ENCODE measurements at regions not wholly inside any gene's neighbourhood (a gene's known extent, or its start where the extent isn't known, plus 50 kb on each side); places are given as distances from the start of the nearest gene placed in this dataset.
"Not testable (repeated sequence)": the region's sequence is repeated elsewhere in the genome, so short reads cannot be mapped to it uniquely, and the experiment has no call there.

DNA sequence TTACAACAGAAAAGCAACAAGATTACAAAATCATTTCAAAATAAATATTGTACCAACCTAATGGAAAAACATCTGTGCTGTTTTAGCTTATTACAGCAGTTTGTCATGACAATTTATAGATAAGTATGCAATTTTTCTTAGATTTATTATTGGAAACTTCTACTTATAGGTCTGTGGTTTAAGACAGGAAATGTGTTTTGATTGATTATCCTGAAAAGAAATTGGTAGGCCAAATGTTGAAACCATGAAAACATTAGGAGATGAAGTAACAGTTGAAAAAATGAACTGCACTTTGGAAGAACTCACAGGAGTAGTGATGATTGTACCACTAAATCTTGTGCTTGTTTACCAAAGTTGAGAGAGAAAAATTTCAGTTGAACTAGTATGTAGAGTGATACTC, 162.2 kb upstream of the GIMD1 start:
- Histone ChIP-seq H3K4me1 (ENCODE audit: insufficient read depth) (no peaks in the 10 kb centered on the region), H3K36me3 (ENCODE audit: insufficient read depth) (no peaks in the 10 kb centered on the region), H3K4me3 (ENCODE audit: low read depth, low read length) (no peak overlapping the region), H3K27ac (ENCODE audit: low read depth) (no peak overlapping the region)
- no peak for DNase-seq (ENCODE audit: extremely low spot score)

DNA sequence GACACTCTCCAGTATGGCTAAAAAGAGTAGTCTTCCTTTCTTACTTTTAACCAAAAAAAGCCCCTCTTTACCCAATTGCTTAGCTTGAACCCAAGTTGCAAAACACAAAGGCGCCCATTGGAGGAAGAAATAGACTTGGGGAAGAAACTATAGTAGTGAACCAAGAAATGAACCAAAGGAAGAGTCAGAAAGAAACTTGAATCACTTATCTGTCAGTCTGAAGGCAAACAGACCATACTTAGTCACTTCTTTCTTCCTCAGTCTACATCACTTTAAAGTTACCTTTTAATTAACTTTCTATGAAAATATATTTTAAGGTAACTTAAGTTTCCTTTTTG, 161.4 kb upstream of the GIMD1 start:
- Histone ChIP-seq H3K27ac (ENCODE audit: low read depth) (no peak overlapping the region), H3K4me3 (ENCODE audit: low read depth, low read length) (no peak overlapping the region), H3K4me1 (ENCODE audit: insufficient read depth) (no peaks in the 10 kb centered on the region), H3K36me3 (ENCODE audit: insufficient read depth) (no peaks in the 10 kb centered on the region)
- WGBS: 89% methylated on average over 1 of the region's 1 CpG
- no peak for DNase-seq (ENCODE audit: extremely low spot score)

DNA sequence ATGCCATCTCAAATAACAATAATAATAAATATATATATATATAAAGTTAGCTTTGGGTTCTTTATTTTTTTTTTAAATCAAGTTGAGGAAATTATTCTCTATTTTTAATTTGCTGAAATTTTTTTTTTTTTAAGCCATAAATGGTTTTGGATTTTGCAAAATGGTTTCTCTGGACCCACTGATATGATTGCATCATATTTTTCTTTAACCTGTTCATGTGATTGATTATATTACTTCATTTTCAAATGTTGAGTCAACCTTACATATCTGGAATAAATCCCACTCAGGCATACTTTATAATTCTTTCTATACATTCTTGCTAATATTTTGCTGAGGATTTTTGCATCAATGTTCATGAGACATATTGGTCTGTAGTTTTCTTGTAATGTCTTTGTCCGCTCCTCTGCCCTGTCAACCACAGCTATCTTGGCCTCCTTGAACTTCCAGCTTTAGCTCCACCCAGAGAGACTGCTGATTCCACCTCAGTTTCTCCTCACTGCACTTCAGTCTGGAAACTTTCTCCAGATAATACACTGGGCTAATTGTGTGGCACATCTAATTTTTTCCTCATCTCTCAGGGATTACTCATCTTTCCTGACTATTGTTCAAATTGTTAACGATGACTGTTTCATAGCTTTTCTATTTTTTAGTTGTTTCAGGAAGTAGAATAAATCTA, 160.9 kb upstream of the GIMD1 start:
- H3K27ac ChIP-seq (ENCODE audit: low read depth): no peak overlapping the region
- 86% methylated on average over 2 of the region's 2 CpGs for WGBS
- H3K36me3 ChIP-seq (ENCODE audit: insufficient read depth): no peaks in the 10 kb centered on the region
- H3K4me3 ChIP-seq (ENCODE audit: low read depth, low read length): no peak overlapping the region
- DNase-seq (ENCODE audit: extremely low spot score): no peak
- H3K4me1 ChIP-seq (ENCODE audit: insufficient read depth): no peaks in the 10 kb centered on the region

DNA sequence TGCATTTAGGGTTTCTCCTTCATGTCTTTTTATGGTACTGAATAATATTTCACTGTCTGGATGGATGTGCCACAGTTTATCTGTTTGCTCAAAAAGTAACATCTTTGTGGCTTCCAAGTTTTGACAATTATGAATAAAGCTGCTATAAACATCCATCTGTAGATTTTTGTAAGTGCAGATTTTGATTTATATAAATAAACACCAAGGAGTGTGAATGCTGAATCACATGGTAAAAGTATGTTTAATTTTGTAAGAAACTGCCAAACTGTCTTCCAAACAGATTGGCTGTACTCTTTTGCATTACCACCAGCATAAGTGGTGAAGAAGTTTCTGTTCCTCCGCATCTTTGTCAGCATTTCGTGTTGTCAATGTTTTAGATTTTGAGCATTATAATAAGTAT, 158.7 kb upstream of the GIMD1 start:
- Histone ChIP-seq H3K36me3 (ENCODE audit: insufficient read depth) (no peaks in the 10 kb centered on the region), H3K4me3 (ENCODE audit: low read depth, low read length) (no peak overlapping the region), H3K27ac (ENCODE audit: low read depth) (no peak overlapping the region), H3K4me1 (ENCODE audit: insufficient read depth) (no peaks in the 10 kb centered on the region)
- 95% methylated on average over 2 of the region's 2 CpGs for WGBS
- DNase-seq (ENCODE audit: extremely low spot score): no peak

DNA sequence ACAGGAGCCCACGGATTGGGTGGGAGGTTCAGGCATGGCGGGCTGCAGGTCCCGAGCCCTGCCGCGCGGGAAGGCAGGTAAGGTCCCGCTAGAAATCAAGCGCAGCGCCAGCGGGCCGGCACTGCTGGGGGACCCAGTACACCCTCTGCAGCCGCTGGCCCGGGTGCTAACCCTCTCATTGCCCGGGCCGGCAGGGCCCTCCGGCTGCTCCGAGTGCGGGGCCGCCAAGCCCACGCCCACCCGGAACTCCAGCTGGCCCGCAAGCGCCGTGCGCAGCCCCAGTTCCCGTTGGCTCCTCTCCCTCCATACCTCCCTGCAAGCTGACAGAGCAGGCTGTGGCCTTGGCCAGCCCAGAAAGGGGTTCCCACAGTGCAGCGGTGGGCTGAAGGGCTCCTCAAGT, 156.8 kb upstream of the GIMD1 start:
- not testable (repeated sequence) for H3K4me1 ChIP-seq (ENCODE audit: insufficient read depth); H3K4me3 ChIP-seq (ENCODE audit: low read depth, low read length); H3K27ac ChIP-seq (ENCODE audit: low read depth); H3K36me3 ChIP-seq (ENCODE audit: insufficient read depth); DNase-seq (ENCODE audit: extremely low spot score)
- 95% methylated on average over 27 of the region's 27 CpGs for WGBS

DNA sequence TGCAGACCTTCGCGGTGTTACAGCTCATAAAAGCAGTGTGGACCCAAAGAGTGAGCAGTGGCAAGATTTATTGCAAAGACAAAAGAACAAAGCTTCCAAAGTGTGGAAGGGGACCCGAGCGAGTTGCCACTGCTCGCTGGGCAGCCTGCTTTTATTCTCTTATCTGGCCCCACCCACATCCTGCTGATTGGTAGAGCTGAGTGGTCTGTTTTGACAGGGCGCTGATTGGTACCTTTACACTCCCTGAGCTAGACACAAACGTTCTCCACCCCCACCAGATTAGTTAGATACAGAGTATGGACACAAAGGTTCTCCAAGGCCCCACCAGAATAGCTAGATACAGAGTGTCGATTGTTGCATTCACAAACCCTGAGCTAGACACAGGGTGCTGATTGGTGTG, 156.2 kb upstream of the GIMD1 start:
- not testable (repeated sequence) for DNase-seq (ENCODE audit: extremely low spot score); H3K4me3 ChIP-seq (ENCODE audit: low read depth, low read length); H3K27ac ChIP-seq (ENCODE audit: low read depth); H3K36me3 ChIP-seq (ENCODE audit: insufficient read depth); H3K4me1 ChIP-seq (ENCODE audit: insufficient read depth)
- WGBS: 87% methylated on average over 8 of the region's 8 CpGs

DNA sequence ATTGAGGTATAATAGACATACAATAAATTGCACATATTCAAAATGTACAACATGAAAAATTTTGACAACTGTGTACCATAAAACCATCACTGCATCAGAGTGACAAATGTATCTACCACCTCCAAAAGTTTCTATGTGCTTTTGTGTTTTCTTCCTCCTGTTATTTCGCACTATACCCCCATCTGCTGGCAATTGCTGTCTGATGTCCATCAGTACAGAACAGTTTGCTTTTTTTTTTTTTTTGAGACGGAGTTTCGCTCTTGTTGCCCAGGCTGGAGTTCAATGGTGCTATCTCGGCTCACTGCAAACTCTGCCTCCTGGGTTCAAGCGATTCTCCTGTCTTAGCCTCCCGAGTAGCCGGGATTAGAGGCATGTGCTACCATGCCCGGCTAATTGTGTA, 154.3 kb upstream of the GIMD1 start:
- 92% methylated on average over 8 of the region's 8 CpGs for WGBS
- no peak overlapping the region for H3K27ac ChIP-seq (ENCODE audit: low read depth)

DNA sequence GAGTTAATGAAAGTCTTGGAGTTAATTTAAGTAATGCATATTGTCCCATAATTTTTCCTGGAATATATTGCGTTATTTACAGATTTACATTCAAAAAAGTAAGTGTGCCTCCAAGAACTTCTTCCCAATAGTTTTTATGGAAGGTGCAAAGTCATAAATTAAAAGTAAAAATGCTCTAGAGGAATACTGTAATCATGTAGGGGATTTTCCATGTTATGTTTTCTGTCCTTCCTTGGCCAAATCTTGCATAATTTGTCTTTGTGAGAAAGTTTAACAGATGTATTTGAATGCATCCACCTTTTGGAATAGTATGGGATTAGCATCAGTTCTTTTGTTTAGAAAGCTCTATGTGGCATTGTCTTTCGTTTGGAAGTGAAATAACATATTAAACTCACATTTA, 144.1 kb upstream of the GIMD1 start:
- 76% methylated on average over 2 of the region's 2 CpGs for WGBS
- no peak overlapping the region for H3K4me3 ChIP-seq (ENCODE audit: low read depth, low read length)
- H3K4me1 ChIP-seq (ENCODE audit: insufficient read depth): no peaks in the 10 kb centered on the region
- DNase-seq (ENCODE audit: extremely low spot score): no peak
- H3K27ac ChIP-seq (ENCODE audit: low read depth): no peak overlapping the region
- H3K36me3 ChIP-seq (ENCODE audit: insufficient read depth): no peaks in the 10 kb centered on the region

More for the DNA sequence above, 154.3 kb upstream of the GIMD1 start:
- no peaks in the 10 kb centered on the region for H3K4me1 ChIP-seq (ENCODE audit: insufficient read depth)
- H3K36me3 ChIP-seq (ENCODE audit: insufficient read depth): no peaks in the 10 kb centered on the region
- DNase-seq (ENCODE audit: extremely low spot score): no peak
- H3K4me3 ChIP-seq (ENCODE audit: low read depth, low read length): no peak overlapping the region

DNA sequence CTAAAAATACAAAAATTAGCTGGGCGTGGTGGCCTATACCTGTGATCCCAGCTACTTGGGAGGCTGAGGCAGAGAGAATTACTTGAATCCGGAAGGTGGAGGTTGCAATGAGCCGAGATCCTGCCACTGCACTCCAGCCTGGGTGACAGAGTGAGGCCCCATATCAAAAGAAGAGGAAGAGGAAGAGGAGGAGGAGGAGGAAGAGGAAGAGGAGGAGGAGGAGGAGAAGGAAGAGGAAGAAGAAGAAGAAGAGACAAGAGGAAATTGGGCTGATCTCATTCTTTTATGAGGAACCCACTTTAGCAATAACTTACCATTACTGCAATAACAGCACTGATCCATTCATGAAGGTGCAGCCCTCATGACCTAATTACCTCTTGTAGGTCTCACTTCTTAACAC, 138.9 kb upstream of the GIMD1 start:
- 95% methylated on average over 3 of the region's 3 CpGs for WGBS
- Histone ChIP-seq H3K4me3 (ENCODE audit: low read depth, low read length) (no peak overlapping the region), H3K36me3 (ENCODE audit: insufficient read depth) (no peaks in the 10 kb centered on the region), H3K4me1 (ENCODE audit: insufficient read depth) (no peaks in the 10 kb centered on the region), H3K27ac (ENCODE audit: low read depth) (no peak overlapping the region)
- no peak for DNase-seq (ENCODE audit: extremely low spot score)

DNA sequence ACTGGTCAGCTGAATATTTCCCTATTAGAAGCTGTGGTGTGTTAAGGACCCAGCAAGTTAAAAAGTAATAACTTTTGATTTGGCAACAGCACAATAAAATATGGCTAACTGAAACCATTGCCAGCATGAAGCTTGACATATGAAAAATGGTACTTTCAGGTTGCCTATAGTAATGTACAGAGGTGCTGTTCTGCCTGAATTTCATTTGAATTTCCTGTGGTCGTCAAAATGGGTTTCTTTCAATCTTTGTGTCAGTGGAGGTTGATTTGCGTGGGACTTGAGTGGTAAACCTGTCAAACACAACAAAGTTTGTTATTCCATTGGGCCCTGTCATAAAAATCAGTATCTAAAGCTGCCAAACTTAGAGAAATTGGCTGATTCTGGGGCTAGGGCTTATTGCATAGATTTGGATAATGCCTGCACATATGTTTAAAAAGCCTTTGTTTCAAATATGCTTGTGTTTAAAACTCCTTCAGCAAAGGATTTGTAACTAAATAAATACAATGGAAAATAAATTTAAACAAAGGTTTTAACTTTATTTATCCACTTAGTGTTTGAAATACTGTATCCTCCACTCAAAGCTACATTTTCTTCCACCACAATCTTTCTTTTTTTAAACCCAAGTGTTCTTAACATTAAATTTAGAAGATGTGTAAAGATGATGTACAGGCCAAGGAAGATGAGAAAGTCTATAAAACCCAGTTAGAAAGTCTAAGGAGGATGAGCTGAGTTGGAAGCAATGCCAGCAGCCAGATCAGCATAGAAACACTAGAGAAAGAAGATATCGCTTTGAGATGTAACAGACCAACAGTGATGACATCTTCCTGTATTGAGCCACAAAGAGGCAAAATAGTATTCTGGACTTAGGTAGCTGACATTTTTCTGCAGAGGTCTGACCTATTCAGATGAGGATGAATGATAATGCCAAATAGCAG, 134.8 kb upstream of the GIMD1 start:
- H3K4me3 ChIP-seq (ENCODE audit: low read depth, low read length): no peak overlapping the region
- H3K27ac ChIP-seq (ENCODE audit: low read depth): no peak overlapping the region
- 49% methylated on average over 3 of the region's 3 CpGs for WGBS
- no peak for DNase-seq (ENCODE audit: extremely low spot score)
- H3K36me3 ChIP-seq (ENCODE audit: insufficient read depth): no peaks in the 10 kb centered on the region
- H3K4me1 ChIP-seq (ENCODE audit: insufficient read depth): no peaks in the 10 kb centered on the region

DNA sequence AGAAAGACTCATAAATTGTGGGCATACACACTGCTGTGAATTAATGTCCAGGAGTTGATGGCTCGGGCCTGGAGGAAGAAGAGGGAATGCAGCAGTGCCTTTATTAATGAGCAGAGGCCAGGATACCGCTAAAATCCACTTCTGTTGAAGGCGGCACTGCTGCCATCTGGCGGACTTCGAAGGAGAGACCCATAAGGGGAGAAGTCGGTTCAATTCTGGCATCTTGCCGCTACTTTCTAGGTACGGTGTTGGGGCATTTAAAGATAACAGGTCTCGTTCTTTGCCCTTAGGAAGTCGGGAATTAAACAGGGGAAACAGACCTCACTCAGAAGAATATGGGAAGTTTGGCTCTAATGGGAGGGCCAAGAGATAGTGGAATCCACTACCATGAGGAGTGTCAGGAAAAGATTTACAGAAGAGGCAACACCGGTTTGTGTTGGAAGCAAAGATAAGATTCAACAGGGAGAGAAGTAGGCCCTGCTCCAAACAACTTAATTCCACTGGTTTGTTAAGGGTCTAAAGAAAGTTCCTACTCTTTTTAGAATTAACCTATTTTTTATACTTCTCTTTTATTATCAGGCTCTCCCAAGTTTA, 133.6 kb upstream of the GIMD1 start:
- Histone ChIP-seq H3K36me3 (ENCODE audit: insufficient read depth) (no peaks in the 10 kb centered on the region), H3K4me1 (ENCODE audit: insufficient read depth) (no peaks in the 10 kb centered on the region), H3K4me3 (ENCODE audit: low read depth, low read length) (no peak overlapping the region), H3K27ac (ENCODE audit: low read depth) (no peak overlapping the region)
- 29% methylated on average over 11 of the region's 11 CpGs for WGBS
- DNase-seq (ENCODE audit: extremely low spot score): no peak

DNA sequence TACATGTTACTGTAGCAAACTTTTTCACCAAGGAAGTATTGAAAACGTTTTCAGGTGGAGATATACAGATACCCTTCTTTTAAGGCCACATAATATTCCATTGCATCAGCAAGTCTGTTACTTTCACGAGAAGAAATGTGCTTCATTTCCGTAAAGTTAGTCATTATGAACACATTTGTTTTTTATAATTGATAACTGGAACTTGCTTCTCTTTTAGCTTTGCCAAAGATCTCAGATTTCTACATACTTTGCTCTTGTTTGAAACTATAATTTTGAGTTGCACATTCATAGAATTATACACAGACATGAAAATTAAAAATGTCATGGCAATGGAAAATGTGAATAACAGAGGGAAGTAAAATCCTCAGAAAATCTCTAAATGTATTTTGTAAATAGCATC, 128.7 kb upstream of the GIMD1 start:
- Histone ChIP-seq H3K36me3 (ENCODE audit: insufficient read depth) (no peaks in the 10 kb centered on the region), H3K4me1 (ENCODE audit: insufficient read depth) (no peaks in the 10 kb centered on the region), H3K27ac (ENCODE audit: low read depth) (no peak overlapping the region), H3K4me3 (ENCODE audit: low read depth, low read length) (no peak overlapping the region)
- 72% methylated on average over 3 of the region's 3 CpGs for WGBS
- no peak for DNase-seq (ENCODE audit: extremely low spot score)

DNA sequence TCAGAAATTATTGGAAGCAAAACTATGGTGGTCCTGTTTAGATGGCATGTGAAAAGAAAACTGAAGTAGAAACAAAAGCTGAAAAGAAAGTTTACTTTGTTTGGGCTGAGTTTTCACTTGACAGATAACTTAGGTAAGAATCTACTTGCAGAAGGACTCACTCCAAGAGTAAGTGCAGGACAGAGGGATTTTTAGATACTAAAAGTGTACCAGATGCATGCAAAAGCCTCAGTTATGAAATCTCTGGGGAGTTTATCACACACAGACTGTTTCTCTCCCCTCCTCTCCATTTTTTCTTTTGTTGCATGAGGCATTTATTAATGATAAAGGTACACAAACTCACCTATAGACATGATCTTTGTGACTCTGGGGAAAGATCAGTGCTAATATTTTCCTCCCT, 127.5 kb upstream of the GIMD1 start:
- H3K4me1 ChIP-seq (ENCODE audit: insufficient read depth): no peaks in the 10 kb centered on the region
- no peak for DNase-seq (ENCODE audit: extremely low spot score)
- no peaks in the 10 kb centered on the region for H3K36me3 ChIP-seq (ENCODE audit: insufficient read depth)
- no peak overlapping the region for H3K27ac ChIP-seq (ENCODE audit: low read depth)
- no peak overlapping the region for H3K4me3 ChIP-seq (ENCODE audit: low read depth, low read length)

DNA sequence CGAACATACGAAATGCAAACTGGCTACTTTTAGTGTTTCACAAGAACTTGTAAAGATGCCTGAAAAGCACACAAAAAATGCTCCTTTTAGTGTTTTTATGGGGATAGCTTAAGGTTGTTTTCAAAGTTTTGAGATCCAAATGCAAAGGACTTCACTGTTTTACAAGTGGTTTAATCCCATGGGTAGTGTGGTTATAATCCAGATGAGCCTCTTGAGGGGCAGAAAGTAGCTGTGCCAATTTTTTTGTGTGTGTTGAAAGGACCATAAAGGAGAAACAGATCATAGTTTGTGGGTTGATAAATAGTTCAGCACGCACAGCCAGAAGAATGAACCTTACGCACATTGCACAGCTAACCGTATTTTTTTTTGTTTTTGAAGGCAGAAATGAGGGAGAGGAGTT, 126.9 kb upstream of the GIMD1 start:
- Histone ChIP-seq H3K4me3 (ENCODE audit: low read depth, low read length) (no peak overlapping the region), H3K4me1 (ENCODE audit: insufficient read depth) (no peaks in the 10 kb centered on the region), H3K36me3 (ENCODE audit: insufficient read depth) (no peaks in the 10 kb centered on the region), H3K27ac (ENCODE audit: low read depth) (no peak overlapping the region)
- peak; percentile 62 for DNase-seq (ENCODE audit: extremely low spot score)
- WGBS: 23% methylated on average over 5 of the region's 5 CpGs

Data from urinary bladder (tissue), 3 donors.